ENCODE measurements at regions not wholly inside any gene's neighbourhood (a gene's known extent, or its start where the extent isn't known, plus 50 kb on each side); places are given as distances from the start of the nearest gene placed in this dataset.

DNA sequence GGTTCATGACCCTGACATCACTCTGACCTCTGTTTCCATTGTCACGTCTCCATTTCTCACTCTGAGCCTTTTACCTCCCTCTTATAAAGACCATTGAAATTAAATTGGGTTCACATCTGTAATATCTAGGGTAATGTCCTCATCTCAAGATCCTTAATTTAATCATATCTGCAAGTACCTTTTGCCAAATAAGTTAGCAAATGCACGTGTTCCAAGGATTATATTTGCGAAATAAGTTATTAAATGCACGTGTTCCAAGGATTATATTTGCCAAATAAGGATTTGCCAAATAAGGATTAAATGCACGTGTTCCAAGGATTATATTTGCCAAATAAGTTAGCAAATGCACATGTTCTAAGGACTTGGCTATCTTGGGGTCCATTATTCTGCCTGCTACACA, 938.0 kb downstream of the NLGN4X start:
- TF ChIP-seq EZH2 (IDR thresholded peaks at IDR 0.05; ENCODE audit: insufficient read depth, low read length) = no peak
- TF ChIP-seq, protein P1, sequence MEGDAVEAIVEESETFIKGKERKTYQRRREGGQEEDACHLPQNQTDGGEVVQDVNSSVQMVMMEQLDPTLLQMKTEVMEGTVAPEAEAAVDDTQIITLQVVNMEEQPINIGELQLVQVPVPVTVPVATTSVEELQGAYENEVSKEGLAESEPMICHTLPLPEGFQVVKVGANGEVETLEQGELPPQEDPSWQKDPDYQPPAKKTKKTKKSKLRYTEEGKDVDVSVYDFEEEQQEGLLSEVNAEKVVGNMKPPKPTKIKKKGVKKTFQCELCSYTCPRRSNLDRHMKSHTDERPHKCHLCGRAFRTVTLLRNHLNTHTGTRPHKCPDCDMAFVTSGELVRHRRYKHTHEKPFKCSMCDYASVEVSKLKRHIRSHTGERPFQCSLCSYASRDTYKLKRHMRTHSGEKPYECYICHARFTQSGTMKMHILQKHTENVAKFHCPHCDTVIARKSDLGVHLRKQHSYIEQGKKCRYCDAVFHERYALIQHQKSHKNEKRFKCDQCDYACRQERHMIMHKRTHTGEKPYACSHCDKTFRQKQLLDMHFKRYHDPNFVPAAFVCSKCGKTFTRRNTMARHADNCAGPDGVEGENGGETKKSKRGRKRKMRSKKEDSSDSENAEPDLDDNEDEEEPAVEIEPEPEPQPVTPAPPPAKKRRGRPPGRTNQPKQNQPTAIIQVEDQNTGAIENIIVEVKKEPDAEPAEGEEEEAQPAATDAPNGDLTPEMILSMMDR (IDR thresholded peaks at IDR 0.05; ENCODE audit: insufficient read depth, low read depth, low read length) = no peak

All from astrocyte (in vitro differentiated cells and primary cell).